Left lung (tissue), 4 donors: ENCODE measurements at regions not wholly inside any gene's neighbourhood (a gene's known extent, or its start where the extent isn't known, plus 50 kb on each side); places are given as distances from the start of the nearest gene placed in this dataset.
A peak's percentile ranks its signal among the peaks of the same experiment; 100 is the strongest.

Experiments used
- ATAC-seq: fragments of 200-7000 bp; cut with Tn5 transposase; one replicate; pipeline ENCODE4 v1.9.1; 2020; ENCODE audit warnings: moderate library complexity
- DNase-seq, 4 donors: peaks; one replicate each; pipeline ENCODE4 v3.0.0-alpha.2; 2013 to 2020
- H3K27ac ChIP-seq, 2 donors: fragments of 200-600 bp; sonication (generic) in 1 of 2; one replicate each; pipeline versions ENCODE4 v1.5.0 to v1.8.0; 2020 to 2021
- H3K27me3 ChIP-seq, 2 donors: fragments of 200-600 bp; sonication (generic) in 1 of 2; one replicate each; pipeline versions ENCODE4 v1.5.0 to v1.8.0; 2020 to 2021
- H3K36me3 ChIP-seq, 2 donors: fragments of 200-600 bp; sonication (generic) in 1 of 2; one replicate each; pipeline versions ENCODE4 v1.5.0 to v1.8.0; 2020 to 2021
- H3K4me1 ChIP-seq, 2 donors: fragments of 200-600 bp; one replicate each; pipeline ENCODE4 v1.8.0; 2021
- H3K4me3 ChIP-seq, 2 donors: fragments of 200-600 bp; sonication (generic) in 1 of 2; one replicate each; pipeline versions ENCODE4 v1.5.0 to v1.8.0; 2020 to 2021; ENCODE audit warnings: mild to moderate bottlenecking in 1 of 2
- H3K9me3 ChIP-seq, 2 donors: fragments of 200-600 bp; sonication (generic) in 1 of 2; one replicate each; pipeline versions ENCODE4 v1.5.0 to v1.8.0; 2020 to 2021
- intact Hi-C, 2 donors: fragments of 100-400 bp; cut with DNase I; formaldehyde crosslinking; loops; one replicate each; pipeline versions ENCODE4 v1.11.2 to v1.14.2; 2022
- TF ChIP-seq, protein P1 (sequence below), 2 donors: fragments of 200-600 bp; sonication (generic) in 1 of 2; IDR thresholded peaks; one replicate each; pipeline versions ENCODE4 v1.5.0 to v1.8.0; 2021; ENCODE audit warnings: antibody characterized with exemption in 2 of 2
- donor health status: DM: no; HTN: yes; CAD: no.
- donor health status: DM: no; HTN: no; CAD: no.

GRCh38 chr2:59390581-59390980, 1149.5 kb upstream of the FANCL start:
- H3K36me3 ChIP-seq, result no peaks in the 10 kb centered on the region
- no peaks in the 10 kb centered on the region for H3K4me1 ChIP-seq
- no peak for ATAC-seq
- no peaks in the 10 kb centered on the region for H3K27me3 ChIP-seq
- no peak overlapping the region for H3K27ac ChIP-seq
- TF ChIP-seq, protein P1, sequence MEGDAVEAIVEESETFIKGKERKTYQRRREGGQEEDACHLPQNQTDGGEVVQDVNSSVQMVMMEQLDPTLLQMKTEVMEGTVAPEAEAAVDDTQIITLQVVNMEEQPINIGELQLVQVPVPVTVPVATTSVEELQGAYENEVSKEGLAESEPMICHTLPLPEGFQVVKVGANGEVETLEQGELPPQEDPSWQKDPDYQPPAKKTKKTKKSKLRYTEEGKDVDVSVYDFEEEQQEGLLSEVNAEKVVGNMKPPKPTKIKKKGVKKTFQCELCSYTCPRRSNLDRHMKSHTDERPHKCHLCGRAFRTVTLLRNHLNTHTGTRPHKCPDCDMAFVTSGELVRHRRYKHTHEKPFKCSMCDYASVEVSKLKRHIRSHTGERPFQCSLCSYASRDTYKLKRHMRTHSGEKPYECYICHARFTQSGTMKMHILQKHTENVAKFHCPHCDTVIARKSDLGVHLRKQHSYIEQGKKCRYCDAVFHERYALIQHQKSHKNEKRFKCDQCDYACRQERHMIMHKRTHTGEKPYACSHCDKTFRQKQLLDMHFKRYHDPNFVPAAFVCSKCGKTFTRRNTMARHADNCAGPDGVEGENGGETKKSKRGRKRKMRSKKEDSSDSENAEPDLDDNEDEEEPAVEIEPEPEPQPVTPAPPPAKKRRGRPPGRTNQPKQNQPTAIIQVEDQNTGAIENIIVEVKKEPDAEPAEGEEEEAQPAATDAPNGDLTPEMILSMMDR (IDR thresholded peaks at IDR 0.05), result no peak
- H3K9me3 ChIP-seq, result no peaks in the 10 kb centered on the region
- intact Hi-C loops, result no loop called here
- no peak for DNase-seq
- no peak overlapping the region for H3K4me3 ChIP-seq

GRCh38 chr2:59389240-59389639, 1148.1 kb upstream of the FANCL start:
- ATAC-seq, result no peak
- H3K9me3 ChIP-seq, result no peaks in the 10 kb centered on the region
- intact Hi-C loops, result no loop called here
- H3K27me3 ChIP-seq, result no peaks in the 10 kb centered on the region
- peak in 2 of 4 donors; percentile 7 to 28 for DNase-seq
- TF ChIP-seq, protein P1 (IDR thresholded peaks at IDR 0.05), result no peak
- H3K36me3 ChIP-seq, result no peaks in the 10 kb centered on the region
- no peak overlapping the region for H3K27ac ChIP-seq
- H3K4me1 ChIP-seq, result no peaks in the 10 kb centered on the region
- H3K4me3 ChIP-seq, result no peak overlapping the region

- intact Hi-C loops, result no loop called here
- TF ChIP-seq, protein P1 (IDR thresholded peaks at IDR 0.05), result no peak
- Histone ChIP-seq H3K36me3 (no peaks in the 10 kb centered on the region), H3K4me1 (no peaks in the 10 kb centered on the region), H3K9me3 (no peaks in the 10 kb centered on the region), H3K4me3 (no peak overlapping the region), H3K27ac (no peak overlapping the region), H3K27me3 (no peaks in the 10 kb centered on the region)
- no peak for DNase-seq
- no peak for ATAC-seq
These were observed 1144.8 kb upstream of the FANCL start for GRCh38 chr2:59385971-59386370.

DNA sequence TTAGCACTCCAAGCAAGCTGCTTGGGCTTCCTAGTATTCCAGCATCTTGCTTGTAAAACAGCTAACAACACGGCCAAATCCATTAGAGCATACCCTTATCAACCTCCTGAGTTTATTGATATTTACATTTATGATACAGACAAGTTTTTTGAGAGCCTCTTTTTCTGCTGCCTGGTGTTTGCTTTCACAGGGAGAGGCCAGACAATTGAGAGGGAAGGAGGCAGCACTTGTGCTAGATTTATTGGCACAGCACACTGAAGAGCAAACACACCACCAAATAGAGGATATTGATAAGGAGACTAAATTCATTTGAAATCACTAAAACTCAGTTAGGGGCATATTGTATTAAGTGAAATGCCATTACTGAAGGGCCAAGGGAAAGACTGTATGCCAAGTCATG, 1142.3 kb upstream of the FANCL start:
- TF ChIP-seq, protein P1 (IDR thresholded peaks at IDR 0.05), result no peak
- DNase-seq, result no peak
- H3K36me3 ChIP-seq, result no peaks in the 10 kb centered on the region
- H3K27ac ChIP-seq, result no peak overlapping the region
- intact Hi-C loops, result no loop called here
- no peaks in the 10 kb centered on the region for H3K27me3 ChIP-seq
- ATAC-seq, result peak; percentile 64
- no peak overlapping the region for H3K4me3 ChIP-seq
- no peaks in the 10 kb centered on the region for H3K4me1 ChIP-seq
- peaks cover 0 to 4% of the 10 kb centered on the region in 2 donors for H3K9me3 ChIP-seq

DNA sequence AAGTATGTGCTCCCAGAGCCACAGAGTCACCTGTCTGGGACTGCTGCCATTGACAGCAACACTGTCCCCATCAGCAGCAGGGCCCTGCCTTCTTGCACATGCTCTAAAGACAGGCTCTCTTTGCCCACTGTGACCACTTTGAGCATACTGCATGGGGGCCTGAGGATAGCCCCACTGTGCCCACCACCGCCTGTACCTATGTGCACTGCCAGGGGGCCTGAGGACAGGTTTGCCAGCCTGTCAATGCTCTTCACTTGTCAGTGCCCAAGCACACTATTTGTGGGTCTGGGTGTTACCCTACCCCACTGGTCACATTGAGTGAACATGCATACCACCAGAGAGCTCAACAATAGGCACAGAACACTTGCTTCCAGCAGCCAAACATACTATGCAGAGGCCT, 1137.0 kb upstream of the FANCL start:
- TF ChIP-seq, protein P1 (IDR thresholded peaks at IDR 0.05), result no peak
- intact Hi-C loops, result no loop called here
- Histone ChIP-seq H3K9me3 (peaks cover 0 to 4% of the 10 kb centered on the region in 2 donors), H3K27ac (no peak overlapping the region), H3K27me3 (no peaks in the 10 kb centered on the region), H3K36me3 (no peaks in the 10 kb centered on the region), H3K4me3 (no peak overlapping the region), H3K4me1 (no peaks in the 10 kb centered on the region)
- DNase-seq (peak in 1 of 4 donors; percentile 29), ATAC-seq (no peak)
